NCI-H526 treated with DMSO at 0.1 percent for 48 hours (cell line): ENCODE measurements at regions not wholly inside any gene's neighbourhood (a gene's known extent, or its start where the extent isn't known, plus 50 kb on each side); places are given as distances from the start of the nearest gene placed in this dataset.
"Not testable (repeated sequence)": the region's sequence is repeated elsewhere in the genome, so short reads cannot be mapped to it uniquely, and the experiment has no call there.

Source experiments
- DNase-seq: peaks from one replicate; lab custom pipeline; 2025; lab: John Stamatoyannopoulos, UW

DNA sequence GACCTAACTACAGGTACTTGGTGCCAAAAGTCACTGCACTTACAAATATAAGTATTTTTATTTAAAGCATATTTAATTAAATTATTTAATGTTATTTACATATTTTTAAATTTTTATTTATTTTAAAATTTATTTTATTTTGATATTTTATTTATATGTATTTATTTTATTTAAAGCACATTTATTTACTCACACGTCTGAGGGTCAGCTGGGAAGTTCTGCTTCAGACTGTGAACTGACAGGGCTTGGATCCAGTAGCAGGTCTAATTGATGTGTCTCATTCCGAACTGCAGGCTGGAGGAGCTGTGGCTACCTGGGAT lies 392.5 kb downstream of the GBA3 start:
- no peak for DNase-seq

- DNase-seq, result no peak
These were observed 392.0 kb downstream of the GBA3 start for GRCh38 chr4:23084559-23085248.

DNA sequence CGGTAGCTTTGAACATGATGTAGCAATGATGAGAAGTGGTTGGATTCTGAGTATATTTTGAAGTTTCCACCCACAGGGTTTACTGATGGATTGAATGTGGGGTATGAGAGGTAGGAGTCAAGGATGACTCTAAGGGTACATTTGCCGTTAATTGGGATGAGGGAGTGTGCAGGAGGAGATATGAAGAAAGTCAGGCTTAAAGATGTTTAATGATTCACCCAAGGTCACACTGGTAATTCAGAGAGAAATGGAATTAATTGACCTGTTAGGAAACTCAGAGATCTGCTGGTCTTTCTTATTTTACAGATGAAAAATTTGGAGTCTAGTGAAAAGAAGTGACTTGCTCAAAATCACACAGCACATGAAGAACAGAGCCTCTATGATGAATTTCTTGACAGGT lies 390.7 kb downstream of the GBA3 start:
- no peak for DNase-seq

DNA sequence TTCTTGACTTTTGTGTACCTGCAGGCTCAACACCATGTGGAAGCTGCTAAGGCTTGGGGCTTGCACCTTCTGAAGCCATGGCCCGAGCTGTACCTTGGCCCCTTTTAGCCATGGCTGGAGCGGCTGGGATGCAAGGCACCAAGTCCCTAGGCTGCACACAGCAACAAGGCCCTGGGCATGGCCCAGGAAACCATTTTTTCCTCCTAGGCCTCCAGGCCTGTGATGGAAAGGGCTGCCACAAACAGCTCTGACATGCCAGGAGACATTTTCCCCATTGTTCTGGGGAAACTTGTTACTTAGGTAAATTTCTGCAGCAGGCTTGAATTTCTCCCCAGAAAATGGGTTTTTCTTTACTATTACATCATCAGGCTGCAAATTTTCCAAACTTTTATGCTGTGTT lies 387.4 kb downstream of the GBA3 start:
- not testable (repeated sequence) for DNase-seq

GRCh38 chr4:23070848-23071570 lies 378.3 kb downstream of the GBA3 start:
- no peak for DNase-seq

DNA sequence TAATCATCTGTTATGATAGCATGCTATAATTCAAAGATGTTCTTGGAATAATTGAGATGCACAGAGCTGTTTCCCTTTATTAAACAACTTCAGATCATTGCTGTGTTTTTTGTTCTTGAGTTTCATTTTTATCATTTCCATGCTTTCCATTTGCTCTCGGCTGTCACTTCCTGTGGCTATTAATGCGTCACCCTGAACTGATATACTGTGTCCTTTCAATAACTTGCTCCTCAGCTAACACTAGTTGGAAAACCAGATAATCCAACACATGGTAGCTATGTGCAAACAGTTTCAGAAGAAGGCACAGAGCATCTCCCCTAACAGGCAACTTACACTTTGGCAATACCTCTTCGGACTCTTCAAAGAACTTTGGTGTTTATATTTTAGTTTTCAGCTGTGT lies 376.0 kb downstream of the GBA3 start:
- no peak for DNase-seq

- no peak for DNase-seq
These were observed 375.6 kb downstream of the GBA3 start for GRCh38 chr4:23068287-23068686.

DNA sequence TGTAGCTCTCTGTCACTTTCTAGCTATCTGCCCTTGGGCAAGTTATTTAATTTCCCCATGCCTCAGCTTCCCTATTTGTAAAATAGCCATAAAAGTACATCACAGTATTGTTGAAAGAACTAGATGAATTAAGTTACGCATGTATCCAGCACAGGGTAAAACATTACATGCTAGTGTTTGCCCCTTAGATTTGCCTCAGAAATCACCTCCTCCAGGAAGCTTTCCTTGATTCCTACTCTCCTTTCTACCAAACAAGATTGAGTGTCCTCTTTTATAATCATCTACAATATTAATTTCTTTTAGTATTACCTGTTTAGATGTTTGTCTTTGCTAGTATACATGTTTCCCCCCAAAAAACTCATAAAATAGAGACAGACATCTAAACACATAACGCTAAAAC lies 369.5 kb downstream of the GBA3 start:
- DNase-seq, result no peak

GRCh38 chr4:23061431-23061830 lies 368.7 kb downstream of the GBA3 start:
- DNase-seq, result no peak

DNA sequence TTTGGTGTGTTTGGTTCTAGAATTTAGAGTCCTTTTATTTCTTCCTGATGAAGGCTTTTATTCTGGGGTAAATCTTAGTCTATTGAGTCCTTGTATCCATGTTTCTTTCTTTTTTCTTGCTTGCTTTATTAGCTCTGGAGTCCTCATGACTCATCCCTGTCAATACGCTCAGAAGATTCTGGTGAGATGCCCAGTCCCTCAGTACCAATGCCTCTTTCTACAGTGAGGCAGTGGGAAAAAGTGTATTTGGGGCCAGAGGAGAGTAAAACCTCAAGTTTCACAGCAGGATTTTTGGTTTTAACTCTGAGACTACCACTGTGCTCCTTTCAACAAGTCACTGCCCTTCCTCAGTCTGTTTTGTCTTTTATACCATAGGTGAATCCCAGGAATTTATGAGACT lies 368.0 kb downstream of the GBA3 start:
- no peak for DNase-seq

DNA sequence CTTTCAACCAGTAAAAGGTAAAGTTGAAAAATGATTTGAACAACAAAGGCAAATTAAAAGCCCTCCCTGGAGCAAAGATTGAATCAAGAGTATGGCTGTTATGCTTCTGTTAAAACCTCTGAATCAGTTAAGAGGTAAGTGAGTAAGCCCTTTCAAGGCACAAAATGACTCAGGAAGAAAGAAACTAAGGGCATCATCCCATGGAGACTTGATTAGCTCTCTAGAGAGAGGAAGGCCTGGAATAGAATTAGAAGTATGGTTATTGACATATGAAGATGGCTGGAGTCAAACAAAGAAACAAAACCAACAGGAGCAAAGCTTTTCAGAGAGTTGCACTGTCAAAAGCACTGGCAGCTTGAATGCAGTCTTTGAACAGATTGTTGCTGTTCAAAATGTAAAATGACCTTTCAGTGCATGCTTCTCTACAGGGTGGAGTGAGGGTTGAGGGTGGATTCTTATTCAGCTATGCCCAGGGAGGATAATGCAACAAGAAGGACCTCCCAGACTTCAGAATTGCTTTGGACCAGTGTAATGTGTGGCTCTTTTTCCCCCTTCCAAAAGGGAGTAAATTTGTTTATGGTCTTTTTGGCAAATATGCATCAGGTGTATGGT lies 365.5 kb downstream of the GBA3 start:
- no peak for DNase-seq

- DNase-seq, result no peak
These were observed 348.8 kb downstream of the GBA3 start for GRCh38 chr4:23041501-23041900.

DNA sequence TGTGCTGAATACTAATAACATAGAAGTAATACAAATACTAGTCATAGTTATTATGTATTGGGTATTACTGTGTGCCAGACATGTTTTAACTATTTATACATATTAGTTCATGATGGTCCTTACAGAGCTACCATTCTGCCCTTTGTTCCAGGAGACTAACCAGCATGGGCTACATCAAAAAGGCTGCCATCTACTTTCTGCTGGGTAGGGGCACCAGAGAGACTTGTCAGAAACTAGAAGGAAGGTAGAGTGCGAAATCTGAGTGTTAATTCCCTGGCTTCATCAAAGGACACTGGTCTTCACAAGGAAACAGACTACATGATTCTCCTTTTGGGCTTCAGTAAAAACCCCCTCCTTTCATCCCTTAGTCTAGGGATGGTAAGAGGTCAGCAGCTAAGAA lies 347.8 kb downstream of the GBA3 start:
- no peak for DNase-seq

DNA sequence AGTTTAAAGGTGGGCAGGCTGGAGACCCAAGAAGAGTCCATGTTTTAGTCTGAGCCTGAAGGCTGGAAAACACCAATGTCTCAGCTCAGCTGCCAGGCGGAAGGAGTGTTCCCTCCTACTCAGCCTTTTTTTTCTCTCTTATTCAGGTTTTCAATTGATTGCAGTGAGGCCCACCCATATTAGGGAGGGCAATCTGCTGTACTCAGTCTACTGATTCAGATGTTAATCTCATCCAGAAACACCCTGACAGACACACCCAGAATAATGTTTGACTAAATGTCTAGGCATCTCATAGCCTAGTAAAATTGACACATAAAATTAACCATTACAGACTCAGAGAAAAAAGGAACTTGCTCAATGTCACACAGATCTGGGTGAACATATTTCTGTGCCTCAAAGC lies 347.1 kb downstream of the GBA3 start:
- no peak for DNase-seq

DNA sequence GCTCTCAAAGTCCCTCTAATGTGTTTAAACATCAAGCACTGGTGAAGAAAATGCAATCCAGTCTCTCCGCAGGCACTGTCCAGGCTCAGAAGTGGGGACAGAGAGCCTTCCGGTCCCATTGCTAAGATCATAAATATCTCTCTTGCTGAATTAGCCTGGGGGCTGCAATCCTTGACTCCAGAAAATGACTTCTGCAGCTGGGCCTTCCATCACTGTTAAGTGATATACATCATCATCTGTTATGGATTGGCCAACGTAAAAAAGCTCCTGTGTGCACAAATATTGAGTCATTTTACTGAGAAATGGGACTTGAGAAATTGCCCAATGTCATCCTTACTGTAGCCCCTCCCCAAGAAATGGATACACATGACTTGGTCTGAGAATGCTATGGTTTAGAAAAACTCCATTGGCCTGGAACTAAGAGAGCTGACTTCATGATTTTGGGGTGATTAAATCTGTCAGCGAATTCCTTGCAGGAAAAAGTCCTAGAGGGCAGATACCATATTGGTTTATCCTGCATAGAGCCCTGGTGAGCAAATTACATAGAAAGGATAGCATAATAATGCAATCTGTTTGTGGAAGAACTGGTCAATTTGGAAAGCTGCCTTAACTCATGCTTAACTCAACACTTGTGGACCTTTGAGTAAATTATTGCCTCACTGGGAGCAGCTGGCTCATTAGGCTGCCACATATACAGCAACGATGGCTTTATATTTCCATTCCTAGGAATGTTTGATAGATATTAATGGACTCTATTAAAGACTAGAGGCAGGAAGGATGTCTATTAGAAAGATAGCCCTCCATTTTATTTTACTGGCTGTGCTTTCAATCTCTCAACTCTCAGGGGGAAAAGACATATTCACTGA lies 346.1 kb downstream of the GBA3 start:
- DNase-seq, result no peak

DNA sequence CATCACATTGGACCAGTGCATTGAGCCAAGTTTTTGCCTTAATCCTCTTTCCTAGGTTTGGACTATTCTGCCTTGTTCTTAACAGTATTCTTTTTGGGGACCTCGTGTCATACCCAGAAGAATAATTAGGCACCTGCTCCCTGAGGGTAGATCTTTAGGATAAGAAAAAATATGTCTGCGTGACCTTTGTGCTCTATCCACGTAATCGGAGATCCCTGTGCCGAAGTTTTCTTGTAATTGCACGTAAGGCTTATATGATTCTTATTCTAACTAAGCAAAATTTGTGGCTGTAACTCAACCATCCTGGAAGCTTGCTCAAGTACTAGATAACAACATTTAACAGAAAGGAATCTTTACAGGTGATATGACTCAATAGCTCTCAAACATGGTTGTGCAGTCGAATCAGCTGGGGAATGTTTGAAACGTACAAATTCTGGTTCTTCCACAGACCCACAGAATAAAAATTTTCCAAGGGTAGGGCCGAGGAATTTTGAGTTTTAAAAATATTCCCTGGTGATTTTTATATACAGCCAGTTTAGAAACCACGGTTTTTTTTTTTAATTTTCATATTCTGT lies 344.3 kb downstream of the GBA3 start:
- DNase-seq, result no peak

- no peak for DNase-seq
These were observed 343.8 kb downstream of the GBA3 start for GRCh38 chr4:23036503-23036902.

GRCh38 chr4:23035521-23036056 lies 342.9 kb downstream of the GBA3 start:
- DNase-seq, result no peak

- no peak for DNase-seq
These were observed 342.0 kb downstream of the GBA3 start for GRCh38 chr4:23034731-23035130.

DNA sequence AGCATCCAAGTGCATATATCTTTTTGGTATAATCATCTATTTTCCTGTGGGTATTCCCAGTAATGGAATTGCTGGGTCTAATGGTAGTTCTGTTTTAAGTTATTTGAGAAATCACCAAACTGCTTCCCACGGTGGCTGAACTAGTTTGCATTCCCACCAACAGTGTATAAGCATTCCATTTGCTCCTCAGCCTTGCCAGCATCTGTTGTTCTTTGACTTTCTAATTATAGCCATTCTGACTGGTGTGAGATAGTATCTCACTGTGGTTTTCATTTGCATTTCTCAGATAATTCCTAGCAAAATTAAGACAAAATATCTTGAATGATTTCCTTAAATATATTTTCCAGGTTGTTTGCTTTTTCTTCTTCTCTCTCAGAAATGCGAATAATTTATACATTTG lies 341.1 kb downstream of the GBA3 start:
- DNase-seq, result no peak

GRCh38 chr4:23028875-23029274 lies 336.1 kb downstream of the GBA3 start:
- DNase-seq, result no peak

DNA sequence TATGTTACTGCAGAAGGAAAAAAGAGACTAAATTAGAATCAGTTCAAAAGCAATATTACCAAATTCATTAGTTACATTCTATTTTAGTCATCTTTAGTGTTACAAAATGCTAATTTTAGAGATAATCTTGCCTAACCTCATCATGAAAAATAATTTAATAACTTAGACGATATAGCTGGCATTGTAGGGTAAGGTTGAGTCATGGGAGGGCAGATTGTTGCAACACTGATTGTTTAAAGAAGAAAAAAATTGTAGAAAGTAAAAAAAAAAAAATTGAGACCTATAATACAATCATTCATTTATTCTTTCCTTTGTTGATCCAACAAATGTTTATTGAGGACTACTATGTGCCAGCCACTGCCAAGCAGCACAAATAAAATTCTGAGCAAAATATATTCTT lies 330.9 kb downstream of the GBA3 start:
- DNase-seq, result no peak
